IMR-90 (cell line): ENCODE measurements at regions not wholly inside any gene's neighbourhood (a gene's known extent, or its start where the extent isn't known, plus 50 kb on each side); places are given as distances from the start of the nearest gene placed in this dataset.
"Not testable (repeated sequence)": the region's sequence is repeated elsewhere in the genome, so short reads cannot be mapped to it uniquely, and the experiment has no call there.

Source experiments
- ATAC-seq: fragments of 200-7000 bp; cut with Tn5 transposase; 2 replicates; pipeline ENCODE4 v1.9.1; 2020; ENCODE audit warnings: low read depth, mild to moderate bottlenecking, moderate library complexity
- BruUV-seq: library from RNA; stranded (reverse); fragments of 400-500 nt; replicated peaks from 2 replicates; lab custom pipeline; 2021; lab: Mats Ljungman, UMichigan
- CTCF ChIA-PET: fragments of 300-600 bp; formaldehyde crosslinking; extraction: SDS; loops from one replicate; lab custom pipeline; 2021; ENCODE audit warnings: antibody characterized with exemption; lab: Yijun Ruan, JAX
- POLR2A ChIA-PET: fragments of 300-600 bp; sonication (Branson Sonifier 250); formaldehyde crosslinking; loops from one replicate; lab custom pipeline; 2022; ENCODE audit warnings: antibody characterized with exemption; ENCODE audit not compliant: unreplicated experiment; lab: Charles Lee
- DNase-seq: peaks from one replicate; pipeline ENCODE4 v3.0.0; 2013
- H2AFZ ChIP-seq: replicated peaks from 2 replicates; pipeline ENCODE3; 2013; ENCODE audit warnings: low read length, mild to moderate bottlenecking; ENCODE audit not compliant: poor library complexity
- H2AK5ac ChIP-seq: 2 replicates; pipeline ENCODE4 v1.6.1; 2013; ENCODE audit warnings: low read depth, low read length, inconsistent platforms
- H2AK9ac ChIP-seq: replicated peaks from 2 replicates; pipeline ENCODE3; 2013; ENCODE audit warnings: mild to moderate bottlenecking, low read depth, low read length, moderate library complexity; ENCODE audit not compliant: poor library complexity
- H2BK120ac ChIP-seq: 2 replicates; pipeline ENCODE4 v1.6.1; 2013; ENCODE audit warnings: low read depth, low read length, inconsistent platforms
- H2BK15ac ChIP-seq: 3 replicates; pipeline ENCODE4 v1.6.1; 2013; ENCODE audit warnings: low read depth, low read length, inconsistent platforms
- H2BK20ac ChIP-seq: 2 replicates; pipeline ENCODE4 v1.6.1; 2013; ENCODE audit warnings: low read depth, mild to moderate bottlenecking, inconsistent platforms, low read length, moderate library complexity
- H2BK5ac ChIP-seq: 2 replicates; pipeline ENCODE4 v1.6.1; 2013; ENCODE audit warnings: mild to moderate bottlenecking, low read depth, low read length, inconsistent platforms; ENCODE audit not compliant: poor library complexity, severe bottlenecking
- H3K14ac ChIP-seq: replicated peaks from 2 replicates; pipeline ENCODE4 v1.6.1; 2013; ENCODE audit warnings: low read depth, low read length, inconsistent platforms
- H3K18ac ChIP-seq: 2 replicates; pipeline ENCODE4 v1.6.1; 2013; ENCODE audit warnings: low read depth, low read length, control low read depth
- H3K23ac ChIP-seq: 2 replicates; pipeline ENCODE4 v1.6.1; 2013; ENCODE audit warnings: low read depth, low read length, inconsistent platforms
- H3K27ac ChIP-seq: 2 replicates; pipeline ENCODE4 v1.5.1; 2013; ENCODE audit warnings: mild to moderate bottlenecking, control low read depth, low read length; ENCODE audit not compliant: insufficient read depth
- H3K27me3 ChIP-seq: 2 replicates; pipeline ENCODE4 v1.6.1; 2013; ENCODE audit warnings: low read length; ENCODE audit not compliant: control insufficient read depth, insufficient read depth
- H3K36me3 ChIP-seq: 2 replicates; pipeline ENCODE4 v1.6.1; 2013; ENCODE audit warnings: low read length, mixed read lengths; ENCODE audit not compliant: control insufficient read depth, insufficient read depth
- H3K4ac ChIP-seq: 2 replicates; pipeline ENCODE4 v1.6.1; 2013; ENCODE audit warnings: low read depth, low read length, inconsistent platforms
- H3K4me1 ChIP-seq: 2 replicates; pipeline ENCODE4 v1.6.1; 2013; ENCODE audit warnings: low read length, mixed read lengths; ENCODE audit not compliant: control insufficient read depth, insufficient read depth
- H3K4me2 ChIP-seq: 2 replicates; pipeline ENCODE4 v1.6.1; 2013; ENCODE audit warnings: low read depth, mild to moderate bottlenecking, control low read depth, low read length, moderate library complexity
- H3K4me3 ChIP-seq: 2 replicates; pipeline ENCODE4 v1.5.1; 2013; ENCODE audit warnings: low read depth, mild to moderate bottlenecking, control low read depth, low read length, moderate library complexity; ENCODE audit not compliant: insufficient read depth
- H3K56ac ChIP-seq: 2 replicates; pipeline ENCODE4 v1.6.1; 2013; ENCODE audit warnings: low read length, inconsistent platforms; ENCODE audit not compliant: insufficient read depth; ENCODE audit errors: extremely low read depth
- H3K79me1 ChIP-seq, 2 experiments: 2 replicates each; pipeline ENCODE4 v1.6.1; 2013; ENCODE audit warnings: low read length in 2 of 2, inconsistent platforms in 1 of 2, low read depth in 1 of 2
- H3K9ac ChIP-seq: 2 replicates; pipeline ENCODE4 v1.6.1; 2013; ENCODE audit warnings: low read depth, low read length, control low read depth
- H3K9me1 ChIP-seq: 2 replicates; pipeline ENCODE4 v1.6.1; 2013; ENCODE audit warnings: low read length, inconsistent platforms; ENCODE audit not compliant: insufficient read depth
- H3K9me3 ChIP-seq: 2 replicates; pipeline ENCODE4 v1.6.1; 2013; ENCODE audit warnings: low read length; ENCODE audit not compliant: control insufficient read depth, insufficient read depth
- H4K20me1 ChIP-seq: 2 replicates; pipeline ENCODE4 v1.6.1; 2013; ENCODE audit warnings: low read length, inconsistent platforms; ENCODE audit not compliant: insufficient read depth
- H4K5ac ChIP-seq: 2 replicates; pipeline ENCODE4 v1.6.1; 2013; ENCODE audit warnings: mild to moderate bottlenecking, low read depth, low read length, control low read depth
- H4K8ac ChIP-seq, 2 experiments: 2 replicates each; pipeline ENCODE4 v1.6.1; 2013; ENCODE audit warnings: low read depth in 2 of 2, low read length in 2 of 2, control low read depth in 1 of 2, inconsistent platforms in 1 of 2
- H4K91ac ChIP-seq: 2 replicates; pipeline ENCODE4 v1.6.1; 2013; ENCODE audit warnings: low read depth, low read length, inconsistent platforms; ENCODE audit not compliant: insufficient read depth
- WGBS, 2 experiments: methylation state at CpG; one replicate each; pipeline versions ENCODE4 v1.1.5 to v1.1.7; 2013; ENCODE audit warnings: missing lambda C conversion rate in 2 of 2; ENCODE audit not compliant: insufficient read length in 1 of 2; ENCODE audit errors: extremely low coverage in 2 of 2; 5-methylcytosine and 5-hydroxymethylcytosine counted together
- dilution Hi-C: fragments of 300-500 bp; cut with HindIII; formaldehyde crosslinking; loops from one replicate; pipeline ENCODE4 v1.14.3; 2018; ENCODE audit warnings: low sequenced_read_pairs; ENCODE audit not compliant: unreplicated experiment
- in situ Hi-C: fragments of 300-500 bp; cut with MboI; formaldehyde crosslinking; loops from 3 replicates; pipeline ENCODE4 v1.14.3; 2019; ENCODE audit warnings: low sequenced_read_pairs, inconsistent platforms, mixed read lengths
- intact Hi-C: fragments of 100-400 bp; cut with micrococcal nuclease; formaldehyde crosslinking; loops from 2 replicates; pipeline ENCODE4 v1.10.0; 2022

DNA sequence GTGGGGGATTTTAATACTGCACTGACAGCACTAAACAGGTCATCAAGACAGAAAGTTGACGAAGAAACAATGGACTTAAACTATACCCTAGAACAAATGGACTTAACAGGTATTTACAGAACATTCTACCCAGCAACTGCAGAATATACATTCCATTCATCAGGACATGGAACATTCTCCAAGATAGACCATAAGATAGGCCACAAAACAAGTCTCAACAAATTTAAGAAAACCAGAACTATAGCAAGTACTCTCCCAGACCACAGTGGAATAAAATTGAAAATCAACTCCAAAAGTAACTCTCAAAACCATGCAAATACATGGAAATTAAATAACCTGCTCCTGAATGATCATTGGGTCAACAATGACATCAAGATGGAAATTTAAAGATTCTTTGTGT, 218.3 kb downstream of the SYK start:
- not testable (repeated sequence) for H2BK5ac ChIP-seq

DNA sequence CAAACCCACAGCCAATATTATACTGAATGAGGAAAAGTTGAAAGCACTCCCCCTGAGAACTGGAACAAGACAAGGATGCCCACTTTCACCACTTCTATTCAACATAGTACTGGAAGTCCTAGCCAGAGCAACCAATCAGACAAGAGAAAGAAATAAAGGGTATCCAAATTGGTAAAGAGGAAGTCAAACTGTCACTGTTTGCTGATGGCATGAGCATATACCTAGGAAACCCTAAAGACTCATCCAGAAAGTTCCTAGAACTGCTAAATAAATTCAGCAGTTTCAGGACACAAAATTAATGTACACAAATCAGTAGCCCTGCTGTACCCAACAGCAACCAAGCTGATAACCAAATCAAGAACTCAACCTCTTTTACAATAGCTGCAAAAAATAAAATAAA, 220.0 kb downstream of the SYK start:
- CTCF ChIA-PET, DNase-seq, H3K56ac ChIP-seq, H3K4me3 ChIP-seq, H3K14ac ChIP-seq, H4K91ac ChIP-seq, H4K8ac ChIP-seq, H3K79me1 ChIP-seq, H2BK20ac ChIP-seq, H4K5ac ChIP-seq, H3K9me1 ChIP-seq, H2BK5ac ChIP-seq, ATAC-seq, dilution Hi-C loops, H2AFZ ChIP-seq, in situ Hi-C loops, H3K36me3 ChIP-seq, BruUV-seq, H2BK15ac ChIP-seq, H3K27ac ChIP-seq, H2BK120ac ChIP-seq, POLR2A ChIA-PET, H3K9ac ChIP-seq, H3K18ac ChIP-seq, H2AK5ac ChIP-seq, H3K27me3 ChIP-seq, H2AK9ac ChIP-seq, H3K4me2 ChIP-seq, H3K4me1 ChIP-seq, H3K23ac ChIP-seq, H3K9me3 ChIP-seq, H4K20me1 ChIP-seq, H3K4ac ChIP-seq: not testable (repeated sequence)
- intact Hi-C loops: loop anchor here (5.0 kb wide), 2 partner anchors 49 to 626 kb away; no protein-coding TSS in a partner anchor

More for the DNA sequence above, 218.3 kb downstream of the SYK start:
- intact Hi-C loops: loop anchor here (5.0 kb wide), 2 partner anchors 48 to 627 kb away; no protein-coding TSS in a partner anchor
- H3K4me3 ChIP-seq, H3K4me2 ChIP-seq, H2BK15ac ChIP-seq, H3K9me1 ChIP-seq, H4K8ac ChIP-seq, H3K18ac ChIP-seq, H3K27ac ChIP-seq, H3K36me3 ChIP-seq, H2AFZ ChIP-seq, H3K4ac ChIP-seq, dilution Hi-C loops, BruUV-seq, H3K56ac ChIP-seq, CTCF ChIA-PET, H3K79me1 ChIP-seq, H4K91ac ChIP-seq, H2BK20ac ChIP-seq, ATAC-seq, H3K27me3 ChIP-seq, H3K9ac ChIP-seq, DNase-seq, H3K4me1 ChIP-seq, H4K5ac ChIP-seq, H3K14ac ChIP-seq, H2BK120ac ChIP-seq, H2AK5ac ChIP-seq, POLR2A ChIA-PET, in situ Hi-C loops, H4K20me1 ChIP-seq, H3K9me3 ChIP-seq, H3K23ac ChIP-seq, H2AK9ac ChIP-seq: not testable (repeated sequence)
- WGBS, 2 experiments: no CpG with 5 or more reads among the region's 1 CpG
